Ishikawa (cell line): ENCODE measurements at regions not wholly inside any gene's neighbourhood (a gene's known extent, or its start where the extent isn't known, plus 50 kb on each side); places are given as distances from the start of the nearest gene placed in this dataset.

Experiments used
- CEBPB ChIP-seq: IDR thresholded peaks from 2 replicates; pipeline ENCODE4 v1.6.1; 2012
- CREB1 ChIP-seq: IDR thresholded peaks from 2 replicates; pipeline ENCODE4 v1.6.1; 2012; ENCODE audit warnings: low read depth
- EGR1 ChIP-seq: IDR thresholded peaks from 2 replicates; pipeline ENCODE4 v1.6.1; 2012
- EP300 ChIP-seq: IDR thresholded peaks from 2 replicates; pipeline ENCODE4 v1.6.1; 2012; ENCODE audit warnings: borderline replicate concordance
- FOXM1 ChIP-seq: IDR thresholded peaks from 2 replicates; pipeline ENCODE4 v1.6.1; 2012; ENCODE audit warnings: low read depth, borderline replicate concordance
- MAX ChIP-seq: IDR thresholded peaks from 2 replicates; pipeline ENCODE4 v1.6.1; 2012
- NFIC ChIP-seq: IDR thresholded peaks from 2 replicates; pipeline ENCODE4 v1.6.1; 2012
- RAD21 ChIP-seq: IDR thresholded peaks from 2 replicates; pipeline ENCODE4 v1.6.1; 2012; ENCODE audit warnings: low read depth
- REST ChIP-seq: IDR thresholded peaks from 2 replicates; pipeline ENCODE4 v1.6.1; 2012; ENCODE audit warnings: low read depth, mild to moderate bottlenecking
- TAF1 ChIP-seq: IDR thresholded peaks from 2 replicates; pipeline ENCODE4 v1.6.1; 2012; ENCODE audit warnings: low read depth, mild to moderate bottlenecking
- TCF12 ChIP-seq: IDR thresholded peaks from 2 replicates; pipeline ENCODE4 v1.6.1; 2012; ENCODE audit warnings: low read depth
- TEAD4 ChIP-seq: IDR thresholded peaks from 2 replicates; pipeline ENCODE4 v1.6.1; 2012
- YY1 ChIP-seq: IDR thresholded peaks from 2 replicates; pipeline ENCODE4 v1.6.1; 2012; ENCODE audit warnings: low read depth
- ZBTB7A ChIP-seq: IDR thresholded peaks from 2 replicates; pipeline ENCODE4 v1.6.1; 2012; ENCODE audit warnings: low read depth
- TF ChIP-seq, protein P1 (sequence below): IDR thresholded peaks from 2 replicates; pipeline ENCODE4 v1.6.1; 2012

- TF ChIP-seq TAF1 = no peak
- TF ChIP-seq YY1 = no peak
- TF ChIP-seq FOXM1 = no peak
- no peak for TF ChIP-seq MAX
- TF ChIP-seq NFIC = no peak
- TF ChIP-seq RAD21 = no peak
- no peak for TF ChIP-seq REST
- no peak for TF ChIP-seq TEAD4
Measured at GRCh38 chr2:114222344-114222743, 220.1 kb upstream of the DPP10 start.

- no peak for TF ChIP-seq MAX
- no peak for TF ChIP-seq ZBTB7A
- no peak for TF ChIP-seq RAD21
- TF ChIP-seq REST = no peak
- TF ChIP-seq EP300 = no peak
- TF ChIP-seq CREB1 = no peak
- no peak for TF ChIP-seq FOXM1
- TF ChIP-seq, protein P1, sequence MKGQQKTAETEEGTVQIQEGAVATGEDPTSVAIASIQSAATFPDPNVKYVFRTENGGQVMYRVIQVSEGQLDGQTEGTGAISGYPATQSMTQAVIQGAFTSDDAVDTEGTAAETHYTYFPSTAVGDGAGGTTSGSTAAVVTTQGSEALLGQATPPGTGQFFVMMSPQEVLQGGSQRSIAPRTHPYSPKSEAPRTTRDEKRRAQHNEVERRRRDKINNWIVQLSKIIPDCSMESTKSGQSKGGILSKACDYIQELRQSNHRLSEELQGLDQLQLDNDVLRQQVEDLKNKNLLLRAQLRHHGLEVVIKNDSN = no peak
- no peak for TF ChIP-seq CEBPB
- no peak for TF ChIP-seq TAF1
- no peak for TF ChIP-seq TEAD4
- no peak for TF ChIP-seq YY1
- no peak for TF ChIP-seq NFIC
- TF ChIP-seq TCF12 = no peak
- TF ChIP-seq EGR1 = no peak
Measured at GRCh38 chr2:114231921-114232320, 210.5 kb upstream of the DPP10 start.

DNA sequence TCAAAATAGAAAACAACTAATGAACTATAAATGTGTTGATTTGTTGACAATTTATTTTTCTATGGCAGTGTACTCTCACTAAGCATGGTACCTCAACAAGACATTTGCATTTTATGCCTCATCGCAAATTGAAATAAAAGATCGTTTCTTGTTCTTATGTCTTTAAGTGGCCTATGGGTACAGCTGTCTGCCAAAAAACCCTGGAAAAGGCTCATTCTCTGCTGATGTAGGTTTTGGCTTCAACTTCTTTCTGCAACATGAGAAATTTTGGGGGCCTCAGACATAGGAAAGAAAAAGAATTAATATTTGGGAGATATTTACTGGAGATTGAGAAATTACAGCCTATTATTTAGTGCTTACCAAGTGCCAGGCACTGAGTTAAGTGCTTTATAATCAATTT is 205.1 kb upstream of the DPP10 start:
- no peak for TF ChIP-seq TAF1
- TF ChIP-seq RAD21 = no peak
- TF ChIP-seq TCF12 = no peak
- TF ChIP-seq REST = no peak
- TF ChIP-seq EP300 = no peak
- no peak for TF ChIP-seq TEAD4
- TF ChIP-seq NFIC = no peak
- no peak for TF ChIP-seq FOXM1
- no peak for TF ChIP-seq CREB1
- TF ChIP-seq CEBPB = no peak
- TF ChIP-seq EGR1 = no peak

- TF ChIP-seq EP300 (no peak), MAX (no peak), YY1 (no peak), TCF12 (no peak)
Measured at GRCh38 chr2:114238910-114239559, 203.4 kb upstream of the DPP10 start.

- TF ChIP-seq FOXM1 = no peak
- TF ChIP-seq, protein P1 = no peak
- no peak for TF ChIP-seq NFIC
- TF ChIP-seq RAD21 = no peak
- TF ChIP-seq YY1 = no peak
- no peak for TF ChIP-seq CEBPB
- TF ChIP-seq TAF1 = no peak
- TF ChIP-seq REST = no peak
- no peak for TF ChIP-seq TEAD4
- TF ChIP-seq EP300 = no peak
- TF ChIP-seq TCF12 = no peak
- no peak for TF ChIP-seq EGR1
- TF ChIP-seq MAX = no peak
- no peak for TF ChIP-seq ZBTB7A
- TF ChIP-seq CREB1 = no peak
Measured at GRCh38 chr2:114248648-114249047, 193.8 kb upstream of the DPP10 start.
